ENCODE measurements at regions not wholly inside any gene's neighbourhood (a gene's known extent, or its start where the extent isn't known, plus 50 kb on each side); places are given as distances from the start of the nearest gene placed in this dataset.

DNA sequence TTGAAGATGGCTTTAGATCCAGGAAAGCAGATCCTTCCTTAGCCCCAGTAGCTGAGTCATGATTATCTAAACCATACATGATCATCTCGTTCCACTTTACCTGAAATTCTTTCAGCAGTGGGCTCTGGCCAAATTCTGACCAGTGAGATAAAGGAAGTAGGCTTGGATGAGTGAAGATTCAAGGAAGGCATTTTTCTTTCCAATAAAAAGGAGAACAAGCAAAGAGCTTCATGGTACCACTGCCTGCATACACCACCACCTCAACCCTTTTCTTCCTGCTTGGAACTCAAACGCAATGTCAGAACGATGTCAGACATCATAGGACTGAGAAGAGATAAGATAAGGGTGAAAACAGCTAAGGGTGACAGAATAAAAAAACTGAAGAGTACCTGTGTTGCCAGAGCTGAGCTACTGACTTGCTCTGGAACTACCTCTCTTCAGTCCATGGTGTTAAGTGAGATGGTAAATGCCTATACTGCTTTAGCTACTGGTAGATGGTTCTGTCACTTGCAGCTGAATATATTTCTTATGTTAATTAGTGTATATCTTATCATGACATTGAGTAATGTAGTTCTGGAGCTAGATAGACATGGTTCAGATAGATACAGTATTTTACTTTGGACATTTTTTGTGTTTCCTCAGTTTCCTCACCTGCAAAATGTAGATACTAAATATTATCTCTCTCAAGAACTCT, 58.7 kb upstream of the ACVR1 start:
- intact Hi-C loops (cut with micrococcal nuclease), result no loop called here

DNA sequence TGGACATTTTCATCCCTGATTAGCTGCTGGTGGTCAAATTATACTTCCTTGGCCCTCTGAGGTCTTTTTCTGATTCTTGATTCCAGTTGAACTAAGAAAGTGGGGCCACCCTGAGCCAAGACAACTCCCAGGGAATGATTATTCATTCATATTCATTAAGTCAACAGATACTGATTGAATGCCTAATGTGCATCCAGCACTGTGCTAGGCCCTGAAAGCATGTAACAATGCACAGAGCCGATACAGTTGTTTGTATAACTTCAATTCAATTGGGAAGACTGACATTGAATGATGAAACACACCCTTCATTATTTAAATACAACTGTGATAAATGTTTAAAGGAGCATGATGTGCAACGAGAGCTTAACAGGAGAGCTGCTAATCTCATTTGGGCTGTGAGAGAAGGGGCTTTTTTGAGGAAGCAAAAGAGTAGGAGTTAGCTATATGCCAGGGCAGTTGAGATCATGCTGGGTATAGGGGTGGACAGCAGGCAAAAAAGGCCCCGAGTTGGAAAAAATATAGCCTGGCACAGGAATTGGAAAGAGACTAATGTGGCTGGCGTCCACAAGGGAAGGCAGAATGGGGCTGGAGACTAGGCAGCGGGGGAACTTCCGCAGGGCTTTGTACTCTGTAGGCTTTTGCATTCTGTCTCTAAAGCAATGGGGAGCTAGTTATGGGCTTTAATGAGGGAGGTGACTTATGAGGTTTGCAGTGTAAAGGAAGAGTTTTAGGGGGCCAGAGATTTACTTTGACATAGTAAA, 57.2 kb upstream of the ACVR1 start:
- intact Hi-C loops (cut with micrococcal nuclease), result no loop called here

DNA sequence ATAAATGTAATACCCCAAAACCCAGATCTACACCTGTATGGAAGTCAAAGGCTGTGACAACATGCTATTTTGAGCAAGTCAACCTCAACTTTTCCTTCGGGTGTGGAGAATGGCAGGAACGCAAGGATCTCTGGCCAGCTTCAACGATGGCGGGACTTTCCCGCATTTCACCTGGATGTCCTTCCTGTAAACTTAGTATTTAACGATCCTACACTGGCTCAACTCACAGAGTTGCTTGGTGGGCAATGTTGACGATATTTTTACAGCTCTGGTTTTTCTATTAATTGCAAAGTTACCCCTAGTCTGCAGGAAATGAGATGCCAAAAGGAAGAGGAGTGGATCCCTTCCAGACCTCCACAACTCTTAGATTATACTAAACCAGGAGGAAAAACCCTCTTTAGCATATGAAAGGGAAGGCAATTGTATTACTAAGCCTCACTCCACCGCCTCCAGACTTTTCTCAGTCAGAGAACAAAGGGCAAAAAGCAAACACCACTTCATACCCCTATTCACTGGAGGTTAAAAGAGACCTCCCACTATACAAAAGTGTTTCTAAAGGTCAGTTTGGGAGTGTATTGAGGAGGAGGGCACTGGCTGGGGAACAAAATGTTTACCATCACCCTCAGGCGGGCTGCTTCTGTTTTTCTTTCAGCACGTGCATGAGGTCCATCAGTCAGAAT, 56.5 kb upstream of the ACVR1 start:
- intact Hi-C loops (cut with micrococcal nuclease), result no loop called here

DNA sequence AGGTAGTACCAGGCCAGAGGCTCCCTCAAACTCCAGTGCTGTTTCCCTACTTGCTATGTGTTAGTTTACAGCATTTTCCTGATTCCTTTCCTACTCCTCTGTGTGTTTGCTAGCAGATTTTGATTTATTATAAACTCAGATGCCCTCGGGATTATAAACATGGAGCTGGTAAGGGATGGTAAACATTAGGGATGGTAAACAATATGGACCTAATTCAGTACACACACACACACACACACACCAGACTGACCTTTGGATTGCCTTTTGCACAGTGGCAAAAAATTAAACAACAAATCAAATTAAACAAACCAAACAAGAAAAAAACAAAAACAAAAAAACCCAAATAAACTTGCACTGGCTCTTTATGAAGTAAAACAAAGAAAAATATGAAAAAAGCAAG, 55.4 kb upstream of the ACVR1 start:
- intact Hi-C loops (cut with micrococcal nuclease), result no loop called here

DNA sequence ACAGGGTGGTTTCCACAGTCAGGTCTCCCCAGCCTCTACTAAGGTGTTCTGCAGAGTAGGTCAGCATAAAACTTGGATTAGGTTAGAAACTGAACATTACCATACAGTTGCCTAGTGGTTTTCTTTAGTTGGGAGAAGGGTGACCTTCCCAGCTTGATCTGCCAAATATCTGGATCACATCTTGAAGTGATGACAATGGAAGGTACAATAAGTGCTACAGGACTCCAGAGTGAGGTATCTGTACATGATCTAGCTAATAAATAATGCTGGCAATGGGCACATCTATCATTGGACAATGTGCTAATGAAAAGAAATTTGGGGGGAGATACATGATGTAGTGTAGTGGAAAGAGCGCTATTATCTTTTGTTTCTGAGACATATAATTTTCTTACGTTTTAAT, 54.6 kb upstream of the ACVR1 start:
- intact Hi-C loops (cut with micrococcal nuclease), result no loop called here

DNA sequence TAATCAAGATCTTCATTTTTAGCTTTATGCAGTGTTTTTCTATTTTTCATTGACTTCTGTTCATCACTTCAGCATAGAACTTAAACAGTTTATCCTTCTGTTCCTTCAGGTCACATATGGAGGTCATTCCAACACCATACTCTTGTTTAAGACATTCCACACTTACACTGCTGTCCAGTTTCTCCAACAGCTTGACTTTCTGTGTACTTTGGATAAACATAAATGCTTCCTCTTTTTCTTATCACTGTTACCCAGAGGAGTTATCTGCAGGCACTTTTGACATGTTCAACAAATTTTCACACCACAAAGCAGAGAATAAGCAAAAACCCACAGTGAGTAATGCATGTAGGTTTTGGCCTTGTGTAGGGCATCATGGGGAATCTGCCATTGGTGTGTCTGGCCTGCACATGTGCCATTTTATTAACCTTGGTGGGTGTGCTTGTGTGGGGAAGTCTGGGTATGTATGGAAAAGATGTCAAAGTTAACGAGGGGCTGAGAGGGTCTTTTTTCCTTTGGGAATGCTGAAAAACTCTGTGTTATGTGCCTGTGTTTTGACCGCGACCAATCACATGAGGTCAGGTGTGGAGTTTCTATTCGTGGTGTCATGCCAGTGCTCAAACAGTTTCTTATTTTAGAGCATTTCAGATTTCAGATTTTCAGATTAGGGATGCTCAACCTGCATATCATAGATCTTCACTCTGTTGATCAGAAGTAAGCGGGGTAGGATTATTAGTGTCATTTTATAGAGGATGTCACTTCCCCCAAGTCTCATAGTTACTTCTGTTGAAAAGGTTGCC, 53.9 kb upstream of the ACVR1 start:
- intact Hi-C loops (cut with micrococcal nuclease), result no loop called here

DNA sequence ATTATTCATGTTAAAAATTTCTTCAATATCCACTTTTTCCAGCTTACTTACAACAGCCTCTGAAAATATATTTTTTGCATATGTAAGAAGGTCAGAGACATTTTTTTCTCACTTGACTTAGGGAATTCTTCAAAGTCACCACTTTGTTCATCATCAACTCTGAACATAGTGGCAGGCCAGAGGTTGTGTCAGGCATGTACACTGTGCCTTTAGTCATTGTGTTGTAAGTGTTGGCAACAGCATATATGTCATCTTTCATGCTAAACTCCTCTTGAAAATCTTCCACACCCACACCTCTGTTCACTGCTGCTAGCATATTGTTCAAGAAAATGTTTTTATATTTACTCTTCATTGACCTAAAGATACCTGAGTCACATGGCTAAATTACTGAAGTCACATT, 52.2 kb upstream of the ACVR1 start:
- intact Hi-C loops (cut with micrococcal nuclease), result no loop called here

DNA sequence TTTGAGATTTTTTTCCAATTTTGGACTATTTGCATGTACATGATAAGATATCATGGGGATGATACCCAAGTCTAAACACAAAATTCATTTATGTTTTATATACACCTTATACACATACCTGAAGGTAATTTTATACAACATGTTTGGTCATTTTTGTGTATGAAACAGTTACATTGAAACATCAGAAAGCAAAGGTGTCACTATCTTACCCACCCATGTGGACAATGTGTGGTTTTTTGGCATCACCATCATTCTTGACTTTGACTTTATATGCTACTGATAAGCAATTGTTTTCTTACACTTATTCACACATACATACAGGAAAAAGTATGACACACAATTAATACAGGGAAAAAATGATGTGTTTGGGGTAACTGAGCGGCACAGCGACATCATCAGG, 51.0 kb upstream of the ACVR1 start:
- intact Hi-C loops (cut with micrococcal nuclease), result no loop called here

Data from T-helper 1 cell treated with Interleukin-12 subunit alpha and Interleukin-12 subunit beta and Interleukin-4 antibody, amounts not matched to agents 30 ng/mL and 1 ng/mL, for 36 hours (primary cell).